ENCODE measurements at regions not wholly inside any gene's neighbourhood (a gene's known extent, or its start where the extent isn't known, plus 50 kb on each side); places are given as distances from the start of the nearest gene placed in this dataset.

DNA sequence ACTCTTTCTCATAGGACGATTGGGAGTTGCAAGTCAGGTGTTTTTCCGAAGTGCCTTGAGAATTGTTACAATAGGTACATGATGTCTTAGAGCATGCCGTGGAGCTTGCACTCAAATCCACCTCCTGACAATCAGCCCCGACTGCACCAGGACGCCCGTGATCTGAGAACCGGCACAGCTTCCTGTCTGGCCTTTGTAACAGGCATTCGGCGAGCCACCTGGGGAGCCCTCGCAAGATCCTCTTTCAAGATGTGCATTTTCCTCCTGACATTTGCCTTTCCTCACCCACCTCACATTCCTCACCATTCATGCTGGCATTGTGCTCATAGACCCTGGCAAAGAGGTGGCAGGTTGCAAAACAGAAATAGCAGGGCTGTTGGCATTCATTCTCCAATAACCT lies 427.3 kb downstream of the GALR1 start:
- TF ChIP-seq LEF1 (IDR thresholded peaks at IDR 0.05; ENCODE audit: borderline replicate concordance): no peak
- TF ChIP-seq HDGF (IDR thresholded peaks at IDR 0.05; ENCODE audit: borderline replicate concordance): no peak
- TF ChIP-seq SUZ12 (IDR thresholded peaks at IDR 0.05): no peak
- no peak for TF ChIP-seq FOXK2 (IDR thresholded peaks at IDR 0.05)
